Activated CD4-positive, alpha-beta T cell treated with anti-CD3 and anti-CD28 coated beads for 36 hours (primary cell): ENCODE measurements at regions not wholly inside any gene's neighbourhood (a gene's known extent, or its start where the extent isn't known, plus 50 kb on each side); places are given as distances from the start of the nearest gene placed in this dataset.

Experiments used
- ATAC-seq: fragments of 200-7000 bp; cut with Tn5 transposase; one replicate; pipeline ENCODE4 v1.10.0; 2021; ENCODE audit warnings: mild to moderate bottlenecking, moderate library complexity
- CTCF ChIA-PET: fragments of 350-600 bp; sonication (Branson Sonifier 250); formaldehyde crosslinking; loops from one replicate; lab custom pipeline; 2021; ENCODE audit warnings: antibody characterized with exemption; lab: Charles Lee
- POLR2A ChIA-PET: fragments of 350-600 bp; sonication (Branson Sonifier 250); formaldehyde crosslinking; loops from one replicate; lab custom pipeline; 2021; ENCODE audit warnings: antibody characterized with exemption, inconsistent platforms; lab: Charles Lee
- DNase-seq: peaks from one replicate; pipeline ENCODE4 v3.0.0-alpha.2; 2020
- H3K27ac Mint-ChIP-seq: one replicate; pipeline ENCODE4 v1.8.0; 2021; ENCODE audit warnings: mixed read lengths
- H3K27me3 Mint-ChIP-seq: one replicate; pipeline ENCODE4 v1.8.0; 2021; ENCODE audit warnings: mixed read lengths
- H3K36me3 Mint-ChIP-seq: one replicate; pipeline ENCODE4 v1.8.0; 2021; ENCODE audit warnings: low read depth, mixed read lengths
- H3K4me1 Mint-ChIP-seq: one replicate; pipeline ENCODE4 v1.8.0; 2021; ENCODE audit warnings: mixed read lengths
- H3K4me3 Mint-ChIP-seq: one replicate; pipeline ENCODE4 v1.8.0; 2021; ENCODE audit warnings: mild to moderate bottlenecking, moderate library complexity, mixed read lengths
- H3K9me3 Mint-ChIP-seq: one replicate; pipeline ENCODE4 v1.8.0; 2021; ENCODE audit warnings: low read depth, mixed read lengths
- intact Hi-C, 2 experiments: fragments of 100-400 bp; cut with DNase I in 1 of 2; cut with micrococcal nuclease in 1 of 2; formaldehyde crosslinking; loops; one replicate each; pipeline versions ENCODE4 v1.14.2 to v1.15.1; 2022 to 2024; cut with DNase I, micrococcal nuclease

GRCh38 chr5:26582350-26583045, 455.9 kb downstream of the CDH9 start:
- Mint-ChIP-seq H3K4me1 (no peaks in the 10 kb centered on the region), H3K9me3 (peaks cover 15% of the 10 kb centered on the region), H3K27ac (no peak overlapping the region), H3K4me3 (no peak overlapping the region), H3K36me3 (no peaks in the 10 kb centered on the region), H3K27me3 (no peaks in the 10 kb centered on the region)
- DNase-seq (no peak), ATAC-seq (no peak)
- POLR2A ChIA-PET: no interaction called here
- intact Hi-C loops: no loop called here
- CTCF ChIA-PET: interaction anchor here (0.6 kb wide), 1 partner anchor 271 kb away, joined by 3 read pairs; no protein-coding TSS in a partner anchor

- H3K36me3 Mint-ChIP-seq: no peaks in the 10 kb centered on the region
- no peak for ATAC-seq
- CTCF ChIA-PET: interaction anchor here (0.6 kb wide), 1 partner anchor 317 kb away, joined by 3 read pairs; no protein-coding TSS in a partner anchor
- intact Hi-C loops: no loop called here
- H3K27ac Mint-ChIP-seq: no peak overlapping the region
- peaks cover 9% of the 10 kb centered on the region for H3K9me3 Mint-ChIP-seq
- H3K4me1 Mint-ChIP-seq: no peaks in the 10 kb centered on the region
- DNase-seq: no peak
- no peaks in the 10 kb centered on the region for H3K27me3 Mint-ChIP-seq
- POLR2A ChIA-PET: no interaction called here
- no peak overlapping the region for H3K4me3 Mint-ChIP-seq
Observed at GRCh38 chr5:26579712-26580111, 458.7 kb downstream of the CDH9 start.

GRCh38 chr5:26578002-26578401, 460.4 kb downstream of the CDH9 start:
- H3K4me3 Mint-ChIP-seq: no peak overlapping the region
- no peaks in the 10 kb centered on the region for H3K27me3 Mint-ChIP-seq
- ATAC-seq: no peak
- peaks cover 11% of the 10 kb centered on the region for H3K9me3 Mint-ChIP-seq
- intact Hi-C loops: no loop called here
- no peaks in the 10 kb centered on the region for H3K4me1 Mint-ChIP-seq
- H3K27ac Mint-ChIP-seq: no peak overlapping the region
- no peaks in the 10 kb centered on the region for H3K36me3 Mint-ChIP-seq
- ChIA-PET POLR2A (no interaction called here), CTCF (no interaction called here)
- no peak for DNase-seq

- Mint-ChIP-seq H3K4me1 (no peaks in the 10 kb centered on the region), H3K36me3 (no peaks in the 10 kb centered on the region), H3K27ac (no peak overlapping the region), H3K27me3 (no peaks in the 10 kb centered on the region), H3K9me3 (peaks cover 7% of the 10 kb centered on the region), H3K4me3 (no peak overlapping the region)
- CTCF ChIA-PET: no interaction called here
- POLR2A ChIA-PET: no interaction called here
- DNase-seq (no peak), ATAC-seq (no peak)
- intact Hi-C loops: no loop called here
Observed at GRCh38 chr5:26572480-26572879, 465.9 kb downstream of the CDH9 start.

GRCh38 chr5:26569929-26570258, 468.5 kb downstream of the CDH9 start:
- POLR2A ChIA-PET: no interaction called here
- Mint-ChIP-seq H3K9me3 (peaks cover 10% of the 10 kb centered on the region), H3K4me1 (no peaks in the 10 kb centered on the region), H3K36me3 (no peaks in the 10 kb centered on the region), H3K27me3 (no peaks in the 10 kb centered on the region), H3K27ac (no peak overlapping the region), H3K4me3 (no peak overlapping the region)
- ATAC-seq (no peak), DNase-seq (no peak)
- CTCF ChIA-PET: no interaction called here
- intact Hi-C loops: no loop called here

GRCh38 chr5:26569241-26569928, 469.0 kb downstream of the CDH9 start:
- ChIA-PET POLR2A (no interaction called here), CTCF (no interaction called here)
- ATAC-seq: no peak
- Mint-ChIP-seq H3K36me3 (no peaks in the 10 kb centered on the region), H3K4me1 (no peaks in the 10 kb centered on the region), H3K4me3 (no peak overlapping the region), H3K9me3 (peaks cover 10% of the 10 kb centered on the region), H3K27ac (no peak overlapping the region), H3K27me3 (no peaks in the 10 kb centered on the region)
- no peak for DNase-seq
- intact Hi-C loops: no loop called here

GRCh38 chr5:26568316-26568715, 470.1 kb downstream of the CDH9 start:
- H3K4me1 Mint-ChIP-seq: no peaks in the 10 kb centered on the region
- H3K36me3 Mint-ChIP-seq: no peaks in the 10 kb centered on the region
- H3K27me3 Mint-ChIP-seq: no peaks in the 10 kb centered on the region
- no peak for ATAC-seq
- CTCF ChIA-PET: no interaction called here
- POLR2A ChIA-PET: no interaction called here
- H3K9me3 Mint-ChIP-seq: peaks cover 9% of the 10 kb centered on the region
- intact Hi-C loops: no loop called here
- DNase-seq: no peak
- H3K4me3 Mint-ChIP-seq: no peak overlapping the region
- no peak overlapping the region for H3K27ac Mint-ChIP-seq

- Mint-ChIP-seq H3K27ac (no peak overlapping the region), H3K27me3 (no peaks in the 10 kb centered on the region), H3K4me1 (no peaks in the 10 kb centered on the region), H3K36me3 (no peaks in the 10 kb centered on the region), H3K4me3 (no peak overlapping the region), H3K9me3 (peaks cover 10% of the 10 kb centered on the region)
- ChIA-PET CTCF (no interaction called here), POLR2A (no interaction called here)
- ATAC-seq: no peak
- no peak for DNase-seq
- intact Hi-C loops: no loop called here
Observed at GRCh38 chr5:26563979-26564378, 474.4 kb downstream of the CDH9 start.

- ChIA-PET CTCF (no interaction called here), POLR2A (no interaction called here)
- intact Hi-C loops: no loop called here
- Mint-ChIP-seq H3K36me3 (no peaks in the 10 kb centered on the region), H3K27ac (no peak overlapping the region), H3K9me3 (peaks cover 12% of the 10 kb centered on the region), H3K4me3 (no peak overlapping the region), H3K27me3 (no peaks in the 10 kb centered on the region), H3K4me1 (no peaks in the 10 kb centered on the region)
- no peak for DNase-seq
- ATAC-seq: no peak
Observed at GRCh38 chr5:26553079-26553478, 485.3 kb downstream of the CDH9 start.

- Mint-ChIP-seq H3K9me3 (peaks cover 32% of the 10 kb centered on the region), H3K36me3 (no peaks in the 10 kb centered on the region), H3K27ac (no peak overlapping the region), H3K4me1 (no peaks in the 10 kb centered on the region), H3K4me3 (no peak overlapping the region), H3K27me3 (no peaks in the 10 kb centered on the region)
- CTCF ChIA-PET: no interaction called here
- POLR2A ChIA-PET: no interaction called here
- intact Hi-C loops: no loop called here
- ATAC-seq (no peak), DNase-seq (no peak)
Observed at GRCh38 chr5:26543987-26544386, 494.4 kb downstream of the CDH9 start.

GRCh38 chr5:26538226-26538625, 500.2 kb downstream of the CDH9 start:
- CTCF ChIA-PET: no interaction called here
- Mint-ChIP-seq H3K36me3 (no peaks in the 10 kb centered on the region), H3K4me1 (no peaks in the 10 kb centered on the region), H3K4me3 (no peak overlapping the region), H3K27me3 (no peaks in the 10 kb centered on the region), H3K9me3 (peaks cover 15% of the 10 kb centered on the region), H3K27ac (no peak overlapping the region)
- no peak for DNase-seq
- intact Hi-C loops: no loop called here
- POLR2A ChIA-PET: no interaction called here
- no peak for ATAC-seq

GRCh38 chr5:26535215-26535614, 503.2 kb downstream of the CDH9 start:
- H3K27ac Mint-ChIP-seq: no peak overlapping the region
- H3K4me1 Mint-ChIP-seq: no peaks in the 10 kb centered on the region
- DNase-seq (no peak), ATAC-seq (no peak)
- CTCF ChIA-PET: no interaction called here
- peaks cover 6% of the 10 kb centered on the region for H3K9me3 Mint-ChIP-seq
- intact Hi-C loops: no loop called here
- POLR2A ChIA-PET: no interaction called here
- H3K27me3 Mint-ChIP-seq: no peaks in the 10 kb centered on the region
- no peak overlapping the region for H3K4me3 Mint-ChIP-seq
- H3K36me3 Mint-ChIP-seq: no peaks in the 10 kb centered on the region
